NCI-H2171 treated with DMSO at 0.1 percent for 48 hours (cell line): ENCODE measurements at regions not wholly inside any gene's neighbourhood (a gene's known extent, or its start where the extent isn't known, plus 50 kb on each side); places are given as distances from the start of the nearest gene placed in this dataset.
"Not testable (repeated sequence)": the region's sequence is repeated elsewhere in the genome, so short reads cannot be mapped to it uniquely, and the experiment has no call there.

ENCODE experiments used
- DNase-seq: peaks from one replicate; lab custom pipeline; 2025; lab: John Stamatoyannopoulos, UW

GRCh38 chr9:104980039-104980654 is 52.2 kb upstream of the ABCA1 start:
- DNase-seq: no peak

DNA sequence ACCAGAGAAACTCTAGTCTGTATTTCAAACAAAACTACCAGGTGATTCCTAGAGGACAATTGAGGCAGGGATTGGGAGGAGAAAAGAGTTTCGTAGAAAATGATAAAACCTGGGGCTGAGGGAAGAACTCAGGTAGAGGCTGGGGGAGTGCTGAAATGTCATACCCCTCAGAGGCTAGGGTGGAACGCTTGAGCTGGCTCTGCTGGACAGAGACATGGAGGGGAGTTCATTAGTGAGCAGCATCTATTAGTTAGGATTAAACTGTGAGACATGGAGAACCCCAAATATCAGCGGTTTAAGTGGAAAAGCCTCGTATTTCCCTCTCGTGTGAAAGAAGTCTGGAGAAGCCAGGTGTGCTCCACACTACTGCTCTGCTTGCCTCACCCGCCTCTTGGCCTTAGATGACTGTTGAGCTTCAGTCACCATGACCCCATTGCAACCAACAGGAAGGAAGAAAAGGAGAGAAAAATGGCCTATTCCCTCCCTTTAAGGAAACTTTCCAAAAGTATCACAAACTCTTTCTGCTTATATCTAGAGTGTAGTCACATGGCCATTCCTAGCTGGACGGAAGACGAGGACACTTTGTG is 53.7 kb upstream of the ABCA1 start:
- no peak for DNase-seq

- DNase-seq: no peak
These were observed 54.6 kb upstream of the ABCA1 start for GRCh38 chr9:104982543-104982942.

DNA sequence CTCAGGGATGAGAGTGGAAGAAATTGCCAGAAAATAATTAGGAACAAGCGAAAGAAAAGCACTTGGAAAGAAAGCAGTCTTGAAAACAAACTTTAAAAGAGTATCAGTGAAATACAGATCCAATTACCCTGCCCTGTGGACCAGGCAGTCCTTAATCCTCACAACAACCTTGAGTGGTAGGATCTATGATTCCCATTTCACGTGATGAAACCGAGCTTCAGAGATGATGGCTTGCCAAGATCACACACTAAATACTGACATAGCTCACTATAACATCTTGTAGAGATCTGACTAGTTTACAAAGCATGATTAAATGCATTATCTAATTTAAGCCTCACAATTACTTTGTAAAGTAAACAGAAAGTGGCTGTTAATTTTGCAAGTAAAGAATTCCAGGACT is 55.5 kb upstream of the ABCA1 start:
- no peak for DNase-seq

- DNase-seq: no peak
These were observed 56.2 kb upstream of the ABCA1 start for GRCh38 chr9:104984121-104984520.

- DNase-seq: peak; percentile 50
These were observed 56.6 kb upstream of the ABCA1 start for GRCh38 chr9:104984542-104984941.

GRCh38 chr9:104984948-104985347 is 57.0 kb upstream of the ABCA1 start:
- DNase-seq: peak; percentile 50

DNA sequence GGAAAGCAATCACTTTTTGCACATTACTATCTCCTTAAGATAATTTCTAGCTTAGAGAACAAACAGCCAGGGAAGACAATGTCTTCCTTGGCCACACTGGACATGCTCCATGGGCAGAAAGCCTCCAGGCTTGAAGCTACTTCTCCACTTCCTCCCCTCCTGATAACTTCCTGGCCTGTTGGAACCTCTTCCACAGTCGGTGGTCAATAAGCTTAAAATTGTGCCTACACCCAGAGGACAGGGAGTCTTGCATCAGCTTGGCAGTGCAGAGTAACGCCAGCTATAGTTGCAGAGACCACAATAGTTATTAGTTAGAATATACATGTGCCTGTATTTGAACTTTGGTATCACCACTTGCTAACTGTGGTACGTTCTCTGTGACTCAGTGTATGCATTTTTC is 58.1 kb upstream of the ABCA1 start:
- no peak for DNase-seq

DNA sequence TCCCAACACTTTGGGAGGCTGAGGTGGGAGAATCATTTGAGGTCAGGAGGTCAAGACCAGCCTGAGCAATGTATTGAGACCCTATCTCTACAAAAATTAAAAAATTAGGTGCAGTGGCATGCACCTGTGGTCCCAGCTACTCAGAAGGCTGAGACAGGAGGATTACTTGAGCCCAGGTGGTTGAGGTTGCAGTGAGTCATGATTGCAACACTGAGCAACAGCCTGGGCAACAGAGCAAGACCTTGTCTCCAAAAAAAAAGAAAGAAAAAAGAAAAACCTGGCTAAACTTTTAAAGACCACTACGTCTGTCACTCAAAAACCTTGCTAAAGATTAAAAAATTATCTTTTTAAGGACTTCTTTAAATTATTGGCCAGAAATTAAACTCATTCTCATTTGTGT is 59.8 kb upstream of the ABCA1 start:
- no peak for DNase-seq

- DNase-seq: no peak
These were observed 60.6 kb upstream of the ABCA1 start for GRCh38 chr9:104988539-104988938.

DNA sequence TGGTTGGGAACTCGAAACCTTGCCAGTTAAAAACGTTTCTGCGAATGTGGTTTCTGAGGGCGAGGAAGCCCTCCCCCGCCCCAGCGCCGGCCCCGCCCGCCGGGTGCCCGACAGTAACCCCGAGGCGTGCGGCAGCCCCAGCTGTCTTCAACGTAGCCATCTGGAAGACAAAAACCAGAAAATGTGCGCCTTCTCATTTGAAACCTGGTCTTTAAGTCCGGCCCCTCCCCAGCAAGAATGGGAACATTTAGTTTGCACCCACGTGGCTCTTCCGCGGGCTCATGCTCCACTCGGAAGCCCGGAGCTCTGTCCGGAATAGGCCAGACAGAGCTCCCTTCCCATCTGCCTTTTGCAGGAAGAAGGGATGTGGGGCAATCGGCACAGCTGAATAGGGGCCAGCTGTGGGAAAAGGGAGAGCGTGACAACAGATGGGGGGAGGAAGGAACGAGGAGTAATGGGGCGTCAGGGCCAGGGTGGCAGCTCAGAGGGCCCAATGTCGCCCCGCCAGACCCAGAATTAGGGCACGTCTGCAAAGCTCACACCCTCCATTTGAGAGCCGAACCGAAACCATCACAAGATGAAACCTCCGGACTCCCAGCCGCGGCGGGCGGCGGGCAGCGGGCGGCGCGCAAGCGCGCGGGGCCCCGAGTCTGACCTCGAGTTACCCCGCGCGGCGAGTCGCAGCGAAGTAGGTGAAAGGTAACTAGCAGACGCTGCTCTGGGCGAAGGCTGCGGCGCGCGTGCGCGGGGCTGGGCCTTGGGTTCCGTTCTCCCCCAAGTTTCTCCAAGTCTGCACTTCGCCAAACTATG is 63.4 kb upstream of the ABCA1 start:
- peak; percentile 91 for DNase-seq

GRCh38 chr9:104992659-104993058 is 64.7 kb upstream of the ABCA1 start:
- DNase-seq: peak; percentile 59

DNA sequence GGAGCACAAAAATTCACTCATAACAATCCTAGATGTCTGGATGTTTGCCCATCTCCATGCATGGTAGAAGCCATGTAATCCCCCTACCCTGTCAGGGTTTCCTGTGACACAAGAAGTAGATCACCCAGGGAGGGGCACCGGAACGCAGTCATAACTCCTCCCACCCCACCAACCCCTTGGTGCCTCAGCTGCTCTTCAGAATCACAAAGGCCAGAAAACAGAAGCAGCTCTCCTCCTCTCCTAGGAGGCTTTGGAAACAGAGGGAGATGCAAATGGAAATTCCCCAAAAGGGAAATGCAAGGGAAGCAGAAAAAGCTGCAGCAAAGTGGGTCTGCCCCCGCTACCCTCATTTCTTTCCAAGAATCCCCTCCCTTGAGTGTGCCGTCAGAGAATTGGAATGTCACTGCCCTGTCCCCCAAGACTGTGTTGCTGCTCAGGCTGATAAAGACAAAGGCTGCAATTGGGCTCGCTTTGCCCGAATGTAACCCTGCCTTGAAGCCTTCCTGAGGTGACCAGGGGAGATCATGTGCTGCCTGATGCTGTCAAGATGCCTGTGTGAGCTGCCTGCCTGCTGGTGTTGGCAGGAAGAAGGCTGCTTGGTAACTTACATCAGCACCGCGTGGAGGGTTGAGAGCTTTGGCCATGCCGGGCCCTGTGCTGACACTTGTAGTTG is 65.5 kb upstream of the ABCA1 start:
- no peak for DNase-seq

DNA sequence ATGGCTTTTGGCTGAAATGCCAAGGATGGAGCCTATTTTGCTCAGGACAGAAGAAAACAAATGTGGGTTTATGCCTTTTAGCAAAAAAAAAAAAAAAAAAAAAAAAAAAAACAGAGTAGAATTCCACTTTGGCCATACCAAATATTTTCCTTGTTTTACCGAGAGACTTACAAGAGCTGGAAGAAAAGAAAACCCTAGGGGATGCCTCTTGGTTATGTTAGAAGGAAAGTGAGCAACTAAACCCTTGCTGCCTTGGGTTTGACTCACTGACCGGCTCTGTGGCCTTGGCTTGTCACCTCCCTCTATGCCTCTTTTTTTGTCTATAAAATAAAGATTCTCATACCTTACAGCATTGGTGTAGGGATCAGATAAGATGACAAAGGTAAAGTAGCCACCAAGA is 69.6 kb upstream of the ABCA1 start:
- DNase-seq: no peak

GRCh38 chr9:104999136-104999535 is 71.2 kb upstream of the ABCA1 start:
- DNase-seq: no peak

- DNase-seq: not testable (repeated sequence)
These were observed 72.6 kb upstream of the ABCA1 start for GRCh38 chr9:105000529-105000928.

DNA sequence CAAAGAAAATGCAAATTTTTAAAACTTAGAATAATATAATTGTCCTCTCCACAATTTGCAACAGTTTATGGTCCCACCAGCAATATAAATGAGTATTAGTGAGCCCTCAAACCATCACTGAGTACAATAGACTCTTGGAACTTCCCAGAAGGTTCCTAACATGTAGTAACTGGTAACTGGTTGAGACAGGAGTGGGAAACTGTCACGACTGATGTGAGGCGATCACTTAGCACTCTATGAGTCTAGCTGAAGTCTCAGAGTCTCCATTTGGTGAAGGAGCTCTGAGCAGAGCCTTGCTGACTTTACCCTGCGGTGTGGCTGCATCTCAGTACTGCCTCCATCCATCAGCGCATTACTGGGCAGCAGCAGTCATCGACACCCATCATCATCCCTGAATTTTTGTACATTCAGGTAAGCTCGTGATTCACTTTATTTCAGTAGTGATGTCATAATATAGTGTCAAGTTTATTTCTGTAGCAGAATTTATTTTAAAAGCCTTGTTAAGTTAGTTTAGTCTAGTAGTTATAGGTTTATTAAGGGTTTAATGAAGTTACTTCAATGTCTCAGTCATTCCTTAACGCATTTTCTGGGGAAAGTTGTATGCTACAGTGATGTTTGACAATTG is 76.6 kb upstream of the ABCA1 start:
- DNase-seq: no peak

- DNase-seq: no peak
These were observed 77.2 kb upstream of the ABCA1 start for GRCh38 chr9:105005186-105005585.

DNA sequence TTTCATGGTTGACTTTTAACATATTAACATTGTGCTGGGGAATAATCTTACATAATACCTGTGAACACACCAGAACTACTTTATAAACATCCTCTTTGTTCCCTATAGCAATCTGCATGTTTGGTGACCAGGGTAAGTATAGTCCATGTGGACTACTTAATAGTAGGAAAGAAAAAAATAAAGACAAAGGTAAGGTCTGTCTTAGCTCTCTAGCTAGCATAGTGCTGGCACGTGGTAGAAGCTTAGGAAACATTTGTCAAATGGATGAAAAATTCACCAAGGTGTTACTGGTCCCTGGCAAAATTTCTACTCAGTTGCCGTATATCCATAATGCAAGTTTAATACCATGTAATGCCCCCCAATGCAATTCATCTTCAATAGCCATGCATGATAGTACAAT is 78.6 kb upstream of the ABCA1 start:
- no peak for DNase-seq

DNA sequence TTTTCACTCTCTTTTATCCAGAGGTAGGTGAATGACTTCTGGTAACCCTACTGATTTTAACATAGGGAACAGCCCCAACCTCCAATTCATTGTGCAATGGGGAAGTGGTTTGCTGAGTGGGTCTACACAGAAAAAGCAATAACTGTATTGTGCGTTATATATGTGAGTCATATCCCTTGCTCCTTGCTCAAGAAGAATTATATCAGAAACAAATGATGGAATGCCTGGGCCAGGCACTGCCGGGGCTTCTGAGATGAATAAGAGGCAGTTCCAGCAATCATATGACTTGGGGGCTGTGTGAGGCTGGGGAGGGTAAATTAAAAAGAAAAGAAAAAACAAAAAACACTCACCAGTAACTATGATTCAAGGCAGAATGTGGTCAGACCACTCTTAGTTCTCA is 79.2 kb upstream of the ABCA1 start:
- DNase-seq: no peak

GRCh38 chr9:105010089-105010488 is 82.1 kb upstream of the ABCA1 start:
- DNase-seq: not testable (repeated sequence)

GRCh38 chr9:105021917-105022316 is 94.0 kb upstream of the ABCA1 start:
- DNase-seq: no peak
